NCI-H1417 (cell line): ENCODE measurements at regions not wholly inside any gene's neighbourhood (a gene's known extent, or its start where the extent isn't known, plus 50 kb on each side); places are given as distances from the start of the nearest gene placed in this dataset.

ENCODE experiments used
- DNase-seq, 3 experiments: peaks; one replicate each; lab custom pipeline; 2025; lab: John Stamatoyannopoulos, UW

- no peak for DNase-seq
Measured at GRCh38 chr15:93428807-93429351, 339.9 kb upstream of the RGMA start.

- DNase-seq: peak in 1 of 3 experiments; percentile 15
Measured at GRCh38 chr15:93428150-93428549, 339.1 kb upstream of the RGMA start.

GRCh38 chr15:93424131-93424530 lies 335.1 kb upstream of the RGMA start:
- DNase-seq: no peak

GRCh38 chr15:93422476-93422875 lies 333.5 kb upstream of the RGMA start:
- no peak for DNase-seq

DNA sequence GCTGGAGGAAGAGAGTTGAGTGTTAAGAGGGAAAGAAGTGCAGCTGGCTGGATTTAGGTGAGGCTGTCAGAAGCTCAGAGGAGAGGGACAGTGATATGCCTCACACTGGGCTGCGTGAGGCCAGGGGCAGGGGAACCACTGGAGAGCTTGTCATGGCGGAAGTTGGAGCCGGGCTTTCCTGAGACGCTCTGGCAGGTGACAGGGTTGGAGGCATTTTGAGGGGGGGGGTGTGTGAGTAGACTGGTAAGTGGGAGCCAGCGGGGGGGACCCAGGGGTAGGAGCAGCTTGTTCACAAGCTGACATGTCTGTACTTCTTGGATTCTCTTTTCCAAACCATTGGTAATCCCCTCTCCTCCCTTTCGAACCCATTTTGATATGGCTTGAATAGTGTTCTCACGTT lies 331.5 kb upstream of the RGMA start:
- DNase-seq: no peak

GRCh38 chr15:93420050-93420452 lies 331.0 kb upstream of the RGMA start:
- no peak for DNase-seq

DNA sequence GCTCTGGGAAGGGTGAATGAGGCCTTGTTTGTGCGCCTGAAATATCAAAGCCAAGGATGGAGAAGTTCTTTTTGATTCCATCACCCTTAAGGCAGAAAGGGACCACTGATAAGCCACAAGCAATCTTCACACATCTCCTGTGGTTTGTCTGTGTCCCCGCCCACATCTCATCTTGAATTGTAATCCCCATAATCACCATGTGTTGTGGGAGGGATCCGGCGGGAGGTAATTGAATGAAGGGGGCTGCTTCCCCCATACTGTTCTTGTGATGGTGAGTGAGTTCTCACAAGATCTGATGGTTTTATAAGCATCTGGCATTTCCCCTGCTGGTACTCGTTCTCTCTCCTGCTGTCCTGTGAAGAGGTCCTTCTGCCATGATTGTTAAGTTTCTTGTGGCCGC lies 329.6 kb upstream of the RGMA start:
- no peak for DNase-seq

DNA sequence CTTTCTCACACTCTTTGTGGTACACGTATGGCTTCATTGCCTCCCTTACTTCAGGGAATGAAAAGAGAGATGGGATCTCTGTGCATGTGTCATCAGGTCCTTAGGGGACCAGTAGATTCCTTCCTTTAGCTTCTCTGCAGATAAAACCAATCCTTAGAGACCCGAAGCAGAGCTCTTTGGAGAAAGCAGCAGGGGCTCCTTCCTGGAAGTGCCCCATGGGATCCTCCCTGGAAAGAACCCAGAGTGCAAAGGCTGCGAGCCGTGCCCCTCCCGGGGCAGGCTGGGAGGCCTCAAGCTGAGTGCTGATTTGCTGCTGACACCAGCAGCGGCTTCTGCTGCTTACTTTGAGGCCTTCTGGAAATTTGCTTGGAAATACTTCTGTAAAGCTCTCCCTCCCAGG lies 328.6 kb upstream of the RGMA start:
- no peak for DNase-seq

DNA sequence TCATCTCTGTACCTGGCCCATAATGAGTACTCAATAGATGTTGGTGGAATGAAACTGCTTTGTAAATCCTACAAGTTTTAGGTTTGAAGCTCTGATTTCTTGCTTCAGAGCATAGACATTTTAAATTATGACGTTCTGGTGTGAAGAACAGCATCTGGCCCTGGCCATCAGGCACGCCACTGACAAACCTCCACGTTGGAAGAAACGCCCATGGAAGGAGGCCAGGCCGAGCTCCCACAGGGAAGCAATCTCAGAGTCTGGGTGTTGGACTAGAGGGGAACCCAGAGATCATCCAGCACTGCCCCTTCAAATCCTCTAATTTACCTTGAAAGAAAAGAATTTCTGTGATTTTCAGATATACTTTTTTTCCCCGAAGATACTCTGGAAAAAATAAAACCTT lies 328.1 kb upstream of the RGMA start:
- no peak for DNase-seq

- no peak for DNase-seq
Measured at GRCh38 chr15:93415576-93415975, 326.6 kb upstream of the RGMA start.

DNA sequence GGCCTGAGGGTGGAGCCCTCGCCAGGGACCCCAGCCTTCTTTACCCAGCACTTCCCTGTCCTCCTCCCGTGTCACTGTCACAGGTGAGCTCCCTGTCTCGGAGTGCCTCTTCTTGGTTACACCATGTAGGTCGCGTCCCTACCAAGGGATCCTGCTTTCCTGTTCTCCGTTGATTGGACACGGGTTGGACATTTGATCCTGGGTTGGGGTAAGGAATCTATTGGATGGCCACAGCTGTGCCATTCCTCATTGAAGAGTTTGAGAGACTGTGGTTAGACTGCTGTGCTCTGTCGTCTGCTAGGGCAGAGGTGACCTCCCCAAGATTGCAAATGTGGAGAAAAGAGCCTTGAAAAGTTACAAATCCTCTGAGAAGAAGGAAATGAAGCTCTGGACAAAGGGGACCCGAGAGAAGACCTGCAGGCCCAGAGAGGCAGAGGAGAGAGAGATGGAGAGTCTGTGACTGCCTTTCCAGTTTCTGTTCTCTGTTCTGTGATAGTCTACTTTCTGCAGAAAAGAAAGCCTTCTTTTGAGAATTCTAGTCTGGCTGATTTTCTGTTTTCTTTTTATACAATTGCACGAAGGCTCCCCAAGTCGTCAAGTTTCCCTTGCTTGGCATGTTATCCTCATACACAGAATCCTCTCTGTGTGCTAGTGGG lies 325.7 kb upstream of the RGMA start:
- no peak for DNase-seq

- no peak for DNase-seq
Measured at GRCh38 chr15:93413745-93414144, 324.7 kb upstream of the RGMA start.

GRCh38 chr15:93399121-93399520 lies 310.1 kb upstream of the RGMA start:
- DNase-seq: no peak

DNA sequence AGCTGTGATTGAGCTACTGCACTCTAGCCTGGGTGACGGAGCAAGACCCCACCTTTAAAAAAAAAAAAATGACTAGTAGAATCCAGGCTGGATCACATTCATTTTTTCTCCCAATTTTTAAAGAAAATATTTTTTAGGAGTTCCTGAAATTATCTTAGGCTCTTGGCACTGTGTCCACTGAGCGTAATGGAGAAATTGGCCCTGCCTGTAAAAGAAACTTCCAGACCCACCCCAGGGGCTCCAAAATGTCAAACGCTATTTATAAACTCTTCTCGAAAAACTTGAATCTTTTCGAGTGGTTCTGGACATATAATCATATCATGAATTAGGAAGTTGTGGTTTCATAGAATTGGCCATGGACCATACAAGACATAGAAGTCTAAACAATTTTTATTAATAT lies 300.2 kb upstream of the RGMA start:
- no peak for DNase-seq

- DNase-seq: peak in 1 of 3 experiments; percentile 22
Measured at GRCh38 chr15:93384886-93385285, 295.9 kb upstream of the RGMA start.

DNA sequence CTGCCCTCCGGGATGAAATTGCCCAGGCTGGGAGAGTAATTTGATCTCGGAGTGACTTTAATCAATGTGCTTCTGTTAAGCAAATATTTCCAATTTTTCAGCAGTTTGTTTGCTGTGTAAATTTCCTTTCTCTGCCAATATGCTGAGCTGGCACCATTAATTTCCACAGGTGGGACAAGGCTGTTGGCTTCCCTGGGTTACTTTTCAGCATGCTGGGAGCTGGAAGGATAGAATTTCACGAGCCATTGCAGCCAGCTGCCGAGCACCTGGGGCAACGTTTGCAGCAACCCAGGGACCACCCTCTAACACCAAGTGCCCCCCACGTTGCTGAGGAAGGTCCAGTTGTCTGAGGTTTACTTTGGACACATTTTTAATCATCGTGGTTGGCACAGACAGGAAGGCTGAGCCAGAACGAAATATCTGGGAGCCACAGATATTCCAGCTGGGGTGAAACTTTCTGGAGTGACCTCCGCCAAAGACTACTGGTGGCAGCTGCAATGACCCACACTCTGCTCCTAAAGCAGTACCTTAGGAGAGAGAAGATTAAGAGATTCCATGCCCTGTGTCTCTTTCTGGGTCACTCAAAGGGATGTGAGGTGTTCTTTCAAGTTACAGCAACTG lies 293.3 kb upstream of the RGMA start:
- peak in 2 of 3 experiments; percentile 69 to 93 for DNase-seq

- DNase-seq: peak in 2 of 3 experiments; percentile 78 to 98
Measured at GRCh38 chr15:93378558-93378957, 289.5 kb upstream of the RGMA start.

- DNase-seq: no peak
Measured at GRCh38 chr15:93372865-93373223, 283.8 kb upstream of the RGMA start.

DNA sequence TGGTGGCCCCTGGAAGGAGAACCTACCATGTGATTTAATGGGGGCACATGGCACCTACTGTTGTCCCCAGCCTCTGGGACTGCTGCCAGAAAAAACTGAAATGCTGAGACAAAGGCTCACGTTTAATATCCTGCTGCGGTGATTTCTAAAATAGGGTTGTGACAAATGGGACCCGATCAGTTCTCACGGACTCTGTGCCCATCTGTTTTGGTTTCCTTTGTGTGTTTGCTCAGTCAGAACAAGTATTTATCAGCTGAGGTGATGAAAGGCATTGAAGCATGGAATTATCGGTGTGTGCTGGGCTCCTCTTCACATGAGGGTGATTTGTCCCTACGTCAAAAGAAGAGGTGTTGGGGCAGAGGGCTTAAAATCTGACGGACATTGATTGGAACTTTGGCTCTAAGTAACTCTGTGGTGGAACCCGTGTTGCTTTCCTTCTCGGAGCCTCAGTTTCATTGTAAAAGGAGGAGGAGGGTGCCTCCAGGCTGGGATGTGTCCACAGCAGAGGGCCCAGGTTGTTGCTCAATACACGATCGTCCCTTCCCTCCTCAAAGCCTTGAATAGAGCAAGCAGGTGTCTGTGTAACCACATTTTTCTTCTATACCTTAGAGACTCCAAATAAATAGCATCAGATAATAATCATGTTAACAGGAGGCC lies 283.3 kb upstream of the RGMA start:
- DNase-seq: peak in 2 of 3 experiments; percentile 40 to 66

DNA sequence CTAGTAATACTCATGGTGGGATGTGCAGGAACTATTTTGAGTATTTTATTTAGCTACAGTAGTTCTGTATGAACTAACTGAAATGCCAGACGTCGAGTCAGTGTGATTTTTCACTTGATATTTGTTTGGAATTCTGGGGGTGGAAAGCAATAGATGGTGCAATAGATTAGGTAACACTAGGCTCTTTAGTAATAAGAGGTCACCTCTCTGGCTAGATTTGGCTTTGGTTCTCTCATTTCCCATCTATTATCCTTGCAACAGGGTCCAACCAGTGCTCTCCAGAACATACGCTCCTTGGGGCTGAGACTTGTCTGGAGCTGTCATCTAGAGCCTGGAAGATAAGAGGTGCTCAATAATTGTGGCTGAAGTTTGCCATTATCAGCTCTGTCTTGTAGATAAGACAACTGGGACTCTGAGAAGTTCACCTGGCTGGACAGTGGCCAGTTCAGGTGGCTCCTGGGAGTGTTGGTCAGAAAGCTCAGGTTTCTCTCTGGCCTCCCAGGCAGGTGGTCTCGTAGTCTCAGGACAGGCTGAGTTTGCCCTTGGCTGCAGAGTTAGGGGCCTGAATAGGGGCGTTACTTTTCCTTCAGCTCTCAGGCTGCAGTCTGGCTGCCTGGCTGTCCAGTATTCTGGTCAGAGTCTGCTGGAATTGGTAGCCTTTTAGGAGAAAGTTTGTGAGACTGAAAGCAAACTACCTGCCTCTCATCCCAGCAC lies 277.5 kb upstream of the RGMA start:
- DNase-seq: no peak

DNA sequence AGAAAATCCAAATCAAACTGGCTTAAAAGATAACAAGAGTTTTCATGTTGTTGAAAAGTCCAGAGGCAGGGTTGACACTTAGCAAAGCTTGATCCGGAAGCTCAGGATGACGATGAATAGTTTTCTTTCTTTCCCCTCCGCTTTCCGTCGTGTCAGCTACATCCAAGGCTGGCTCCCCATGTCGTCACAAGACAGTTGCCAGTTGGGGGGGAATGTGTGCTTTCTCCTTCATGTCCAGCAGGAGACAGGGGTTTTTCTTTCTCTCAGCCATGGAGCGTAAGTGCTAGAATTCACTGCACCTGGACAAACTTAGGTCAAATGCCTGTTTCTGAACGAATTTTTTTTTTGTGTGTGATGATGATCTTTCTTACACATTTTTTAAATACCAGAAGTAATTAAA lies 273.8 kb upstream of the RGMA start:
- peak in 2 of 3 experiments; percentile 23 to 46 for DNase-seq

DNA sequence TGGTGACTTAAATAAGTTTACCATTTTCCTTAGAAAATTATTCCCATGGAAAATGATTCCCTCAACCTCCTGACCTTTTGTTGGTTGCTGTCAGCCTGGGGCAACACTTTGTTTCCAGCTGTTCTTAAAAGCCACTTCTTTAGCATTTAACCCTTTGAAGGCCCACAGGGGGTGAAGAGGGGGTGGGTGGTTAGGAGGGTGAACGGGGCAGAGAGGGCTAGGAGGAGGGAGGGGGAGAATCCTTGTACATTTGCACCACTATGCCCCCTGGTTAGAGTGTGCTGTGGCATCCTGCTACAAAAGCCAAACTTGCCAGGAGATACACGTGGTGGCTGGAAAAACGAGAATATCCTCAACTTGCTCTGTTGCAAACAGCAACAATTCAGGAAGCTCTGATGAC lies 273.2 kb upstream of the RGMA start:
- DNase-seq: peak in 2 of 3 experiments; percentile 23 to 71

- no peak for DNase-seq
Measured at GRCh38 chr15:93361703-93362102, 272.7 kb upstream of the RGMA start.
